ENCODE measurements at regions not wholly inside any gene's neighbourhood (a gene's known extent, or its start where the extent isn't known, plus 50 kb on each side); places are given as distances from the start of the nearest gene placed in this dataset.

DNA sequence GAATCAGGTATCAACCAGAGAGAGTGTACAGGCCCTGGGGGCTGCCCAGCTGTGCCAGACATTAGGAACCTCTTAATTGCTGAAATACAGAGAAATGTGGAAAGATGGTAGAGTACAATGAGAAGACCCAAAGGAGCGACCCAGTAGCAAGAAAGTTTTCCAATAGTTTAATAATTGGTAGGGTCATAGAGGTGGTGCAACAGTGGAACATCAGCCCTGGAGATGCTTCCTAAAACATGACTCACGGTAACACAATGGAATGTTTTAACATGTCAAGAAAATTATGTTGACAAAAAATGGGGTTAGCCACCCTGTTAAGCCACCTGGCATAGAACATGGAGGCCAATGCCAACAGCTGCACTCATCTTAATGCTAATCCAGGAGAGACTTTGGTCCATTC lies 284.1 kb downstream of the ELAVL2 start:
- DNase-seq (ENCODE audit: low spot score): no peak

DNA sequence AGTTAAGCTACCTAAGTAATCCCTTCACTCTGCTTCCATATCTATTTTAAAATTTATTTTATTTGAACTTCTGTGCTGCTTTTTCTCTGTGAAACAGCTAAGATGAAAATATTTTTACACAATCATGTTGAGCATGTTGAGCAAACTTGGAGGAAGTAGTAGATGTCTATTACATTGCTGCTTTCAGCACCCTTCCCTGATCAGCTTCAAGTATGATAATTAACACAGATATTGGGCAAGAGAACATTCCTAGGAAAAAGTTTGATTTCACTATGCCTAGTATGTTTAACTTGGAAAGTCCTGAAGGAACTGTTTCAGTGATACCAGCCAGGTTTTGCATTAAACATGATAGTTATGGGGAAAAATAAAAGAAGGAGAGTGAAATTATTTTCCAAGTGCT lies 283.6 kb downstream of the ELAVL2 start:
- DNase-seq (ENCODE audit: low spot score): no peak

DNA sequence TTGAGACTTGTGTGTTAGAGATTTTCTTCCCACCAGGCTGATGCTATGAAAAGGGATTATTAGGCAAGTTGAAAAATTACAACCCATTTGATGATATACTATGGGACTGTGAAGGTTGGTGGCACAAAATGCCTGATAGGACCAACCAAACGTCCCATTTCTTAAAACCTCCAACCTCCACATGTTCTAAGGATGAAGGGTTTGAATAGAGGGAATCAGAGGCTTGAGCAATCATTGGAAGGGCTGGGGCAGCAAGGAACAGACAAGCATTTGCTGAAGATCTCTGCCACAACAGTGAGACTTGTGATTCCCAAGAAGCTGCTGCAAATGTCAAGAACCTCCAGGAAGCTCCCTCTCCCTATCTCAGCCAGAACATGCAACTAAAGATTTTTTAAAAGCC lies 283.1 kb downstream of the ELAVL2 start:
- no peak for DNase-seq (ENCODE audit: low spot score)

DNA sequence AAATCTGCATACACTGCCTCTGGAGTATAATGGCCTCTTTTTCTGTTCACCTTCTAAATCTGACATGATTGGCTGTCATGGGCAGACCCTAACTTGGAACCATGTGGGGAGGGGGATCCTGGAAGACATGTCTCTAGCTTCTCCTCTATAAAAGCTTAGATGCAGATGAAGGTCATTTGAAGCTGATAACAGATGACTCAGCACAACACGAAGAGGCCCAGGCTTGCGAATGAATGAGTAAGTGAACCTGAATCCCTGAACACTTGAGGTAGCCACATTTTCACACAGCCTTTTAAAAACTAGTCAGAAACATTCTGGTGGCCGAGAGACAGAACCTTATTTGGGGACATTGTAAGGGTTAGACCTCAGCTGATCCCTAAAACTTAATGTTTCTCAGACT lies 282.6 kb downstream of the ELAVL2 start:
- no peak for DNase-seq (ENCODE audit: low spot score)

DNA sequence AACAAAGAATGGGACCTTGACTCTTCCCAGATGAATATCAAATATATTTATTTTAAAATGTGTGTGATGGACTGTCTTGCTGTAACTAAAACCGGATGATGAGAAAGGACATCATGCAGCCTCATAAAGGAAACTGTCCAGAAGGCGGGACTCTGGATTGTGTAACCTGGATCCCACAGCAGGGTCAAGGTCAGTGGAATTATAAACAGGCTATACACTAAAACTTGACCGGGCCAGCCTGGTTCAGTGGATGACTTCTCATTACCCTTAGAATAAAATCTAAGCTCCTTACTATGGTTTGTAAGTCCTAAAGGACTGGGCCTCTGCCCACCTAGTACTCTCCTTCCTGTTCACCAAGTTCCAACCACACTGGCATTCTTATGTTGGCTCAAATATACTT lies 280.3 kb downstream of the ELAVL2 start:
- DNase-seq (ENCODE audit: low spot score): no peak

DNA sequence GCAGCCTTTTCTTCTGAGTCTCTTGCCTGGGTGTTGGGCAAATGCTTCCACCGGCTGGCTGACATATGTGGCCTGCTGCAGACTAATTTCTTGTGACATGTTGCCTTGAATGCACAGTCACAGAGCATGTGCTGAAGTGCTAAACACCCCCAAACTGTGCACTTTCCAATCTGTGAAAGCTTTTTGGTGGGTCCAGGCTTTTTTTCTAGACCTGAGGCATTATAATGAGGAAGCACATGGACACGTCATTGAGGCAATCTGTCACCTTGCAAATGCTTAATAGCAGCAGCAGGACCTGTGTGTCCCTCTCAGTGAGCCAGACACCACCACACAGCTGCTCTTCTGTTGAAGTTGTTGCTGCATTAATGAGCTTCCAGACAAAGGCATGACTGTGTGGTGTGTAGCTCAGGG lies 274.7 kb downstream of the ELAVL2 start:
- no peak for DNase-seq (ENCODE audit: low spot score)

DNA sequence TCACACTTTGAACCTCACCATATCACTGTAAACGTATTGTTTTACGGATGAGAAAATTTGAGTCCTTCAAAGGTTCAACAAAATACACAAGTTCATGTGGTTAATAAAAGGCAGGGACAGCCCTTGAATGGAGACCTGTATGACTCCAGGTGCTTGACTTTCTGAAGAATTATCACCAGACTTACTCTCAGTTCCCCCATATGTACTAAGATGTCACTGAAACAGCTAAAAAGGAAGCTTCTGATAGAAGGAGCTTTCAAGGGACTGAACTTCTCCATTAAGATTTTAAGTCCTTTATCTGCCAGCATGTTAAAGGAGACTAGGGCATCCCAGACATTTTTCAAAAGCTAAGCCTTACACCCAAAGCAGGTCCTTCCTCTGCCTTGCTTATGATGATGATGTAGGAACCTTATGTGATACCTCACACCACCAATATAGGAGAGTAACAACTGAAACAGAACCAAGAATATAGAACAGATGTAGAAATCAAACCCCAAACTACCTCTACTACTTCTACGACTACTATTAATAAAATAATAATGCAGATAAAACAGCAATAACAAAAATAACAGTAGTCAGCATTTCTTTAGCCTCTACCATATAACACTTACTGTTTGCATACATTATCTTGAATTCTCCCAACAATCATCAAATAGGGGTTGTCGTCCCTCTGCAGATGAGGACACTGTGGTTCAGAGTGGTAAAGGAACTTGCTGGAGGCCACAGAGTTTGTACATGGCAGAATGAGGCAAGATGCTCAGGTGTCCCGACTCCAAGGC lies 273.9 kb downstream of the ELAVL2 start:
- DNase-seq (ENCODE audit: low spot score): no peak

DNA sequence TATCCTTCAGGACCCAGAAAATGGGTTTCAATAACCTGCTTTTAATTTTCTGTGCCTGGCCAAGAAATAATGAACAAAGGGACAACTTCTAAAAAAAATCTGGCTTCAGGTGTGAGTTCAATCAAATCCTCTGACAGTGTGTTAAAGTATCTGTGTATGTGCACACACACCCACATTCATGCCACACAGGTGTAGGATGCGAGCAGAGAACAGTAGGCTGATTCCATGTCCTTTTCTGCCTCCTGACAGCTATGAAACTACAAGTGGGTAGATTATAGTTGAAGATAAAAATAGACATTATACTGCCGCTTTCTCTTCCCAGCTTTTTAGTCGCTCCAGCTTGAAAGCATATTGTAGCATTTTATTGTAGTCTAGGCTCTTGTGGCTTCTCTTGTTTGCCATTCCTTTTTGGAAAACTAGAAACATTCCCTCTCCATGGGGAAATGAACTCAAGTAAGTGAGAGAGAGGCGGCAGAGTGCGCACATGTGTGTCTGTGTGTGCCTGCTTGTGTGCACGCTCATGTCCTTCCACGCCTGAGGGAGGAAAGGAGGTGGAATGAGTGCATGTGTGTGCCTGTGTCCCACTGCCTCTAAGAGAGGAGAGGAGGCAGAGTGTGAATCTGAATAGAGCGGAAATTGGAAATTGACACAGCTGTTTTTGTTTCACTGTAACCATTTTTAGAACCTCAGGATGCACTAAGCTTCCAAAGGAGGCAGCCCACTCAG lies 273.0 kb downstream of the ELAVL2 start:
- no peak for DNase-seq (ENCODE audit: low spot score)

DNA sequence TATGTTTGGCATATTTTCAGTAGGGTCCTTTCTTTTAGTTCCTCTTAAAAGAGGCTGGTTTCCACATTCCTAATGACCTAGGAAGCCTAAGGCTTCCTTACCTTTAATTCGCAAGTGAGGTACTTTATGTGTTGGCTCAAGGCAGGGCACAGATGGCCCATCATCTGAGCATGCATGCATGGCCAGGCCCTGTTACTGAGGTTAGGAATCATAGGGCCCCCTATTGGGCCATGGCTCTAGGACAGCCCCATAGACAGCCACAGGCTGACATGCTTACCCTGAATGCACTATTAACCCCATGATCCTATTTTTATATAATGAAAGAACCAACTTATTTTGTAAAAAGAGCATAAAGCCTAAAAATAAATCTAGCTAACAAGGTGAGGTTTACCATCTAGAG lies 271.4 kb downstream of the ELAVL2 start:
- DNase-seq (ENCODE audit: low spot score): no peak

DNA sequence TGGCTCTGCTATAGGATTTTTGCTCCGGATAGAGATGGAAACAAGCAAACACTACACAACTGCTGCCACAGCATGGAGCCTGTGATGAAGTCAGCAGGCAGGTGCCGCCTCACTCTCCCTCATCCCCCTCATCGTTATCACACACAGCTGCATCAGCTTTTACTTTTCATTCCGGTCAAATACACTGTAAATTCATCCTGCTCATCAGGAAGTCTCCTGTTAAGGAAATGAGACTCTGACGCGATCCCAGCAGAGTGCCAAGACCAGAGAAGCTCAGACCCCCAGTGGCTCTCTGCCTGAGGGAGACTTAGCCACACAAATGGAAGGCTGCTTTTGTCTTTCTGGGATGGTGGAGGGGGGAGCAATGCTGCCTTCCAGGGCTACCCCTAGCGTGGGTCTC lies 270.2 kb downstream of the ELAVL2 start:
- no peak for DNase-seq (ENCODE audit: low spot score)

DNA sequence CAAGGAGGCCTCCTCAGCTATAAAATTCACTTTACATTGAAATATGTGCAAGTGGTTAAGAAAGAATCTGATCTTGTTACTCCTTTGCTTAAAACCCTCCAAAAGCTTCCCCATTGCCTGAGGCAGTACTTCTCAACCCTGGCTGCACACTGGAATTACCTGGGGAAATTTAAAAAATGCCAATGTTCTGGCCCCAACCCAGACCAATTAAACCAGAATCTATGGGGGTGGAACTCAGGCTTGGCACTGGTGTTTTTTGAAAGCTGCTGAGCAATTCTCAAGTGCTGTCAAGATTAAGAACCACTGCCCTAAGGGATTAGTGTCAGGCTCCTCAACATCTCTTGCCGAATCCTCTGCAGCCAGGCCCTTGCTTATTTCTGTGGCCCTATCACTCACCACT lies 269.6 kb downstream of the ELAVL2 start:
- no peak for DNase-seq (ENCODE audit: low spot score)

DNA sequence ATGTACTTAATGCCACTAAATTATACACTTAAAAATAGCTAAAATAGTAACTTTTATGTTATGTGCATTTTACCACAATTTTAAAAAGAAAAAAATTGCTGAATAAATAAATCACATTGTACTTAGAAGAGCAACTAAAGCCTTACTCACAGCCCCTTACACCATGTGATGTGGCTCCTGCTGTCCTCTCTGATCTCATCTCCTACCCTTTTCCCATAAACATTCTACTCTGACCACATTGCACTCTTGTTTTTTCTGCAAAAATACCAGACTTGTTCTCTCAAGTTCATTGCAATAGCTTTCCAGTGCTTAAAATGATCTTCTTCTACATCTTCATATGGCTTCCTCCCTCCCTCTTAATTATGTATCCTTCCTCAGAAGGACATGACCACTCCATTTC lies 268.4 kb downstream of the ELAVL2 start:
- DNase-seq (ENCODE audit: low spot score): no peak

DNA sequence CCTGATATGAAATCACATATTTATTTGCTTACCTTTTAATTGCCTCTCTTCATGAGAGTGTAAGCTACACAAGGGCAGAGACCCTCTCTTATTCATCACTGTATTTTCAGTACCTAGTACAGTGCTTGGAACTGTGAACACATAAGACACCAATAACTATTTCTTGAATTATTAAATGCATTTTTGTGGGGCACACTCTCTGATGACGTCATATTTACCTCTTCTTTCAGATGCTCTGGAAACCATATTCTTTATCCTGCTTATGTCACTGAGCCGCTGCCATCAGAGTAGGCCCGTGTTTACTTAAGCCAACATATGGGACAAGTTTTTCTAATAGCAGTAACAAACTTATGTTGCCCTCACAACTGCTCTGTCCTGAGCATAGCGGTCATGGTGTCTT lies 266.5 kb downstream of the ELAVL2 start:
- DNase-seq (ENCODE audit: low spot score): no peak

DNA sequence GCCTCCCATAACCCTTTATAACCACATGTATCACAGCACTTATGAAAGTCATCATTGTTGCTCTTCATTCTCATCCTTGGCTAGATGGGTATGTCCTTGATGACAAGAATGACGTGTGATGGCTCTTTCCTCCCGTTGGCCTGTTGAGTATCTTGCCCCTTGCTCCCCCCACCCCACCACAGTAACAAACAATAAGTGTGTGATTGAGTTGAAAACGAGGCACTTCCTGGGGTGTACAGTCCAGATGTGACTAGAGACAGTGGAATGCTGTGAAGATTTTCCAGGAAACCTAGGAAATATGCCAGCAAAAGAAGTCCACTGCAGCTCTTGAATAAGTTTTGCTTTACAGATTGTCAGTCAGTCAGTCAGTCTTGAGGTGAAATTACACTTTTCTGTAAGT lies 262.5 kb downstream of the ELAVL2 start:
- no peak for DNase-seq (ENCODE audit: low spot score)

DNA sequence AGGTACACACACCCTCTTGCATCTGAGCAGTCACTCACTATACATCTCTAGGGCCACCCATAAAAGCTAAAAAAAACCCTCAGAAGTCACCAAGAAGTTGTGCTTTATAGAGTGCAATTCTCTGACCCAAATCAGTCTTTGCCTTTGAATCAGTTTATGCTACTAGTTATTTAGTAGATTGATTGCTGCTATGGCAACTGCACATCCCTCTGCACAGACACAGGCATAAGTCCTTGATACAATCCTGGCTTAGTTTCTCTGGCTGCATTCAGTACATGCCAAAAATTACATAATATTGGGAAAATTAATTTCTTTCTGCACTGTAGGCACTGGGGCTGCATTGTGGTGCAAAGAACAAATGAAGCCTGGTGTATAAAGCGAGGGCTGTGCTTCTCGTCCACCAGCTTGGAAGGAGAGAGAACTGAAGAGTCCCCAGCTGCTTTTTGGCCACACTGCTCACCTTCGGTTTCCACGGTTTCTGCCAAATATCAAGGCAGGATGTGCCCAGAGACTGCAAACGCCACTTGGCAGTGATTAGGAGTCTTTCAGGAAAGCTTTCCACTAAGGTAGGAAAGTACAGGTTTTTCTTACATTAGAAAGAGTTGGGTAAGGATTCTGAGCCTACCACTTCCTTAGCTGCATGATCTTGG lies 258.4 kb downstream of the ELAVL2 start:
- DNase-seq (ENCODE audit: low spot score): no peak

DNA sequence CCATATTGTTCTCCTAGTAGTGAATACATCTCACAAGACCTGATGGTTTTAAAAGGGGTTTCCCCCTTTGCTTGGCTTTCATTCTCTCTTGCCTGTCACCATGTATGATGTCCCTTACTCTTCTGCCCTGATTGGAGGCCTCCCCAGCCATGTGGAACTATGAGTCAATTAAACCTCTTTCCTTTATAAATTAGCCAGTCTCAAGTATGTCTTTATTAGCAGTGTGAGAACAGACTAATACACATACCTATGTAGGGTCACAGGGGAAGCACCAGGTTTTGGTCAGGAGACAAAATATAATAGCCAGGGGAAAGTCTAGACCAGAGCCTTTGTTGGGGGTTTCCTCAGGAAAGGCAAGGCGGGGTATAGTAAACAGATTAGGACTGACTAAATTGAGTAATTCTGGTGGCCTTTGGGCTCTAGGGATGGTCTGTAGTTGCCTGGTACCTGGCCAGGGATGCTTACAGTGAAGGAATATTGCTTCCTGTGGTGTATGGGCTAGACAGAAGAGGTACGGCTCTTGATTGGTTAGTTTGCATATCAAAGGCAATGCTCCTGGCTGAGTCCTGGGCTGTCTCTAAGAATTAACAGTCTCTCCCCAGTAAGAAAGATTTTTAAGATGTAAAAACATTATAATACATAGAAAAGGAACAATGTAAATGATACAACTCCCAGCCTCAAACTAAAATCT lies 254.5 kb downstream of the ELAVL2 start:
- no peak for DNase-seq (ENCODE audit: low spot score)

DNA sequence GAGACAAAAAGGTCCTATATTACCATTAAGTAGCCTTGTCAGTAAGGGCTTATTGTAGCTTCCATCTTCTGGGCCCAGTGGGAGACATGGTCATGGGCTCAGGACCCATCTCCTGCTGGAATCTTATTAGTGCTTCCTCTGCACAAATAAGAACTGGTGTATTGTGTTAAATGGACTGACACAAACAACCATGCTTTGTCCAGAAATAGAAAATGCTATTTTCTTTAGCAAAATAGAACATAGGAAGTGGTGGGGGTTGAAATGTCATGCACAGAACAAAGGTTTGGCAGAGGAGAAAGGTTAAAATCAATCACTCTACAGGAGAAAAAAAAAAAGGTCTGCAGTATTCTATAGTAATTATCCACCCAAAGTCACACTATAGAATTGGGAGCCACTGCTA lies 252.2 kb downstream of the ELAVL2 start:
- no peak for DNase-seq (ENCODE audit: low spot score)

DNA sequence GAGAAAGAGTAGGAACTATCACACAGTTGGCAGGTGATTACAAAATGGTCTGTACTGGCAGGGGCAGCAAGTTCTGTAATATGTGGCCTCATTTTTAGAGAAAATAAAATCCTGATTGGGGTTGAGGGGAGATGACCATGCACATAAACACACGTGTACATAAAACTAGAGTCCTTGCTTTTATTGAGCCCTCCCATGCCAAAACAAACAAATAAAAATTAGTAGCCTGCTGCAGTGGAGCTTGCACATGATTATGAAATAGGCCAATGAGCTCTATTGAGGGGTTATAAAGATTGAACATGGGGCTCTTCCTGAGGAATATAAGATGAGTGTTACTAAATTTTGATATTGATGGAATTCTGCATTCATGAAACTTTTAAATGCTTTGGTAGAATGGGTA lies 248.4 kb downstream of the ELAVL2 start:
- no peak for DNase-seq (ENCODE audit: low spot score)

DNA sequence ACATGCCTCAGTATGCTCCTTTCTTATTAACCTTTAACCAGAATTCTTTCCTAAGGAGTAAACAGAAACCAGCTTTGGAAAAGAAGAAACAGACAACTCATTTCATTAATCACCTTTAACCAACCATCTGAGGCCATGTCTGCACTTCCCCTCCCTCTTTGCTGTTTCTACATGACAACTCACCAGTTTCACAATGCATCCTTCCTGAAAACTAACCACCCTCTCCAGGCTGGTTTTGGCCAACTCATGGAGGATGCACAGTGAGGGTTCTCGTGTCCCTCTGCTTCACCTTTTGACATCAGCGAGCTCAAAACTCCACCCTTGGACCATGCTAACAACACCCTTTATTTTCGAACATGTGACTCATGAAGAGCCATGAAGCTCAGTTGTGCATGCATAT lies 244.1 kb downstream of the ELAVL2 start:
- no peak for DNase-seq (ENCODE audit: low spot score)

DNA sequence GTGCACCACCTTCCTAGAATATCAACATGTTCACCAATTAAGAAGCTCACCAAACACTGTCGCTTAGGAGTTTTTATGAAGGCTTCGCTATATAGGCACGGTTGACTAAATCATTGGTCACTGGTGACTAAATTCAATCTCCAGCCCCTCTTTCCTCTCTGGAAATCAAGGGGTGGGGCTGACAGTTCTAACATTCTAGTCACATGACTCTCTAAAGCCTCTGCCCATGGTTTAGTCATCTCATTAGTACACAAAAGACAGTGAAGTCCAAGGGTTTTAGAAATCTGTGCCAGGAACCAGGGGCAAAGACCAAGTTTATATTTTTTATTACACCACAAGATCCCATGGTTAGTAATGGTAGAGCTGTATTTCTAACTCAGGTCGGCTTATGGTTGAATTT lies 243.2 kb downstream of the ELAVL2 start:
- no peak for DNase-seq (ENCODE audit: low spot score)

DNA sequence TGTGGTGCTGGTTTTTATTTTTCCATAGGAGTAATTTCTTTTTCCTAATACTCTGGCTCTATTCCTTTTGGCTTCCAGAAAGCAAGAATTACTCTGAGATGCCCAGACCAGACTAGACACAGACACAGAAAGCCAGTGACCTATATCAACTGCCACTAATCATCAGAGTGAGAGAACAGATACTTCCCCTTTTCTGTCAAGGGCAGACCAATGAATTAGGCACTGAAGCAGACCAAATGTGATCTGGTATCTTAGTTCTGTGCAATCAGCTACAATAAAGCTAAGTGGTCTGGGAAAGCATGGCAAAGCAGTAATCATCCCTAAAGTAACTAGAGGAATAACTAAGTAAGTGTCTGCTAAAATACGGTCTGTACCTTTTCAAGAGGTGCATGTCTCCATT lies 239.1 kb downstream of the ELAVL2 start:
- DNase-seq (ENCODE audit: low spot score): no peak

DNA sequence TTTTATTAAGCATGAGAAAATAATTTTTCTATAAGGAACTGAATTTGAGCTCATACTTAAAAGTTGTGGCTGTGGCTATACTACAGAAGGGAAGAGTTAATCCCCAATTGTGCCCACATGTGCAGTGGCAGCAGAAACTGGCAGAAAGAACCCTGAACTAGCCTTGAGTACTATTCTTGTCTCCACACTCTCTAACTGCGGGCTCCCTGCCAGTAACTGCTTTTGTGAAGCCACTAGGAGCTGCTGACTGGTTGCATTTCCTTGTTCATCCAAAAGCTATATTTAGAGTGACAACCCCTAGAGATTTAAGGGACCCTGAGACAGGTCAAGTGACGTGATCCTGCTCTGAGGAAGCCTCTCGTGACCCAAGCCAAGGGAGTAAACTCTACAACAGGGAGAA lies 238.6 kb downstream of the ELAVL2 start:
- no peak for DNase-seq (ENCODE audit: low spot score)

DNA sequence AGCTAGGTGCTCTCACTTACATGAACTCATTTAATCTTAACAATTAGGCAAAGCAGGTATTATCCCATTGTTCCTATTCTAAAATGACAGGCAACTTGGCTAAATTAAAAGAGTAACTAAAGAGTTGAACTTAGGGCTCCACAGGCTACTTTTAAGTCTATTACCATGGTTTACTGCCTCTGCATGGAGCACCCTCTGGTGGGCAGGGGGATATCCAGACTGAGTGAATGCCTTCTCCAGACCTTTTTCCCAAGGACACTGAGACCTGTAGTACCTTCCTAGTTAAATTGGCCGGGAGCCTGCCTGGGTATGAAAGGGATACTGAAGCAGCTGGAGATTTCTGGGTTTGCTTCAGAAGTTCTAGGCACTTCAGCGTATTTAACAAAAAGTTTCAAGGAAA lies 238.1 kb downstream of the ELAVL2 start:
- no peak for DNase-seq (ENCODE audit: low spot score)

Data from SW480 (cell line).